ENCODE measurements at regions not wholly inside any gene's neighbourhood (a gene's known extent, or its start where the extent isn't known, plus 50 kb on each side); places are given as distances from the start of the nearest gene placed in this dataset.
"Not testable (repeated sequence)": the region's sequence is repeated elsewhere in the genome, so short reads cannot be mapped to it uniquely, and the experiment has no call there.

DNA sequence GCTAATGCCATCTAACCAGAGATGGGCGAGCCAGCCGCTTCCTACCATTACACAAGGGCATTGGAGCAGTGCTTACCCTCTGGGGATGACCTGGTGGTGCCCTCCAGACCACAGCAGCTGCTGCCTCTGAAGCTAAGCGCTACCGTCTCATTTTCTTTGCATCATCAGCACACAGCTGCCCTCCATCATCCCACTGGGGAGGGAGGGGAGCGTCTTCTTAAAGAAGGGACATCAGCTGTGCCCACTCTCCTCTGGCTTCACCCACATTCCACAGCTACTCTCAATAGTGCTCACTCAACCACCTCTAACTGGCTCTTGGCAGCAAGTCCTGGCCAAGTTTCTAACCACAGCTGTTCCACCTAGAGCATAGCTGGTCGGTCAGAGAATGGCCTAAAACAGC, 503.4 kb downstream of the NFIB start:
- no peak overlapping the region for H3K4me3 ChIP-seq (ENCODE audit: low read depth, low read length)
- TF ChIP-seq, protein P1, sequence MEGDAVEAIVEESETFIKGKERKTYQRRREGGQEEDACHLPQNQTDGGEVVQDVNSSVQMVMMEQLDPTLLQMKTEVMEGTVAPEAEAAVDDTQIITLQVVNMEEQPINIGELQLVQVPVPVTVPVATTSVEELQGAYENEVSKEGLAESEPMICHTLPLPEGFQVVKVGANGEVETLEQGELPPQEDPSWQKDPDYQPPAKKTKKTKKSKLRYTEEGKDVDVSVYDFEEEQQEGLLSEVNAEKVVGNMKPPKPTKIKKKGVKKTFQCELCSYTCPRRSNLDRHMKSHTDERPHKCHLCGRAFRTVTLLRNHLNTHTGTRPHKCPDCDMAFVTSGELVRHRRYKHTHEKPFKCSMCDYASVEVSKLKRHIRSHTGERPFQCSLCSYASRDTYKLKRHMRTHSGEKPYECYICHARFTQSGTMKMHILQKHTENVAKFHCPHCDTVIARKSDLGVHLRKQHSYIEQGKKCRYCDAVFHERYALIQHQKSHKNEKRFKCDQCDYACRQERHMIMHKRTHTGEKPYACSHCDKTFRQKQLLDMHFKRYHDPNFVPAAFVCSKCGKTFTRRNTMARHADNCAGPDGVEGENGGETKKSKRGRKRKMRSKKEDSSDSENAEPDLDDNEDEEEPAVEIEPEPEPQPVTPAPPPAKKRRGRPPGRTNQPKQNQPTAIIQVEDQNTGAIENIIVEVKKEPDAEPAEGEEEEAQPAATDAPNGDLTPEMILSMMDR (IDR thresholded peaks at IDR 0.05; ENCODE audit: low read depth, low read length) = no peak

DNA sequence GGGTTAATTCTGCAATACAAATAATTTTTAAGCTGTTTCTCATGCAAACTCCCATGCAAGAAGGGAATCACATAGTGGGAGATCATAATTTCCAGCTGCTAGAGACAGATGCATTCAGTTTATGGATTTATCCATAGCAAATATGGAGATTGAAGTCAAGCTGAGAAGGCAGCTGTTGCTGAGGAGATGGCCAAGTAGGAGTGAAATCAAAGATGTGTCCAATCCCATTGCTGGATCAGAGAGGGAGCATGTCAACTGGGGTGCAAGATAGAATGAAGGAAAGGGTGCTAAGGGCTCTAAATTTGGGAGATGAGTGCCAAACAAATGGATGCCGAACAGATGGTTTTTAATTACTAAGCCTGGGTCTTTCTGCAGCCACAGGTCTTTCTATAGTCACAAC, 504.5 kb downstream of the NFIB start:
- TF ChIP-seq, protein P1 (IDR thresholded peaks at IDR 0.05; ENCODE audit: low read depth, low read length) = no peak

GRCh38 chr9:13807118-13807517, 506.8 kb downstream of the NFIB start:
- TF ChIP-seq, protein P1 (IDR thresholded peaks at IDR 0.05; ENCODE audit: low read depth, low read length) = no peak
- H3K4me3 ChIP-seq (ENCODE audit: low read depth, low read length) = no peak overlapping the region

More for the DNA sequence above, 504.5 kb downstream of the NFIB start:
- H3K4me3 ChIP-seq (ENCODE audit: low read depth, low read length) = no peak overlapping the region

DNA sequence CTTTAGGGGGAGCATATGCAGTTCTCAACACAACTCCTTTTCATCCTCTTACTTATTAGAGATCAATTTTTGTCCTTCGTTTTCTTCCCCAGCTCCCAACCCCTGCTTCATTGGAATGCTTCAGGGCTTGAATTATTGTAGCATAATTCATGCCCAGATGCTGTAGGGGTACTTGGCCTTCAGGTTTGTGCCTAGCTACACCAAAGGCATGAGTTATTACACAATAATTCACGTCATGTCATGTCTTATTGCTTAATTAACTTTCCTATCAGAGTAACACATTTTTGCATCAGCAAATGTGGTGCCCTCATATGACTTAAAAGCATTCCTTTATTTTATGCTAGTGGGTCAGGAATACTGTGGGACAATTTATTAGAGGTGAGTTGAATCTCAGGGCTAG, 507.2 kb downstream of the NFIB start:
- H3K4me3 ChIP-seq (ENCODE audit: low read depth, low read length) = no peak overlapping the region
- TF ChIP-seq, protein P1 (IDR thresholded peaks at IDR 0.05; ENCODE audit: low read depth, low read length) = no peak

DNA sequence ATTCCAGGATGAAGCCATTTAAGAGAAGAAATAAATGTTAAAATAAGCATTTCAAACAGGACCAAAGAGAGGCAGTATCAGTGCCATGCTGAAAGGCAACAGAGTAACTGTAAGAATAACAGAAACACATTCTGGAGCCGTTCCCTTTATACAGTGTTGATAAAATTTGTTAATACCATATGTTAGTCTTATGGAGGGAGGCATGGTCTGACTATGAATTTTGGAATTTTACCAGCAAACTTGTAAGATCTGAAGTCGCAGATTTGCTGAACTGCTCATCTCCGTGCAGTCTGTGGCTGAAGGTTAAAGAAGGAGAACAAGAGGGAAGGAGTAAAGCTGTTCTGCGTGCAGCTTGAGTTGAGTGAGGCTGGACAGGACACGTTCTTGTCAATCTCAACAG, 508.4 kb downstream of the NFIB start:
- H3K4me3 ChIP-seq (ENCODE audit: low read depth, low read length) = no peak overlapping the region
- TF ChIP-seq, protein P1 (IDR thresholded peaks at IDR 0.05; ENCODE audit: low read depth, low read length) = no peak

- H3K4me3 ChIP-seq (ENCODE audit: low read depth, low read length) = no peak overlapping the region
- TF ChIP-seq, protein P1 (IDR thresholded peaks at IDR 0.05; ENCODE audit: low read depth, low read length) = no peak
Measured at GRCh38 chr9:13804532-13804931, 509.4 kb downstream of the NFIB start.

- TF ChIP-seq, protein P1 (IDR thresholded peaks at IDR 0.05; ENCODE audit: low read depth, low read length) = no peak
- no peak overlapping the region for H3K4me3 ChIP-seq (ENCODE audit: low read depth, low read length)
Measured at GRCh38 chr9:13800776-13801175, 513.2 kb downstream of the NFIB start.

- H3K4me3 ChIP-seq (ENCODE audit: low read depth, low read length) = not testable (repeated sequence)
Measured at GRCh38 chr9:13797701-13798100, 516.2 kb downstream of the NFIB start.

Measured in WI38 (cell line).